Ishikawa (cell line): ENCODE measurements at regions not wholly inside any gene's neighbourhood (a gene's known extent, or its start where the extent isn't known, plus 50 kb on each side); places are given as distances from the start of the nearest gene placed in this dataset.

ENCODE experiments used
- CEBPB ChIP-seq: IDR thresholded peaks from 2 replicates; pipeline ENCODE4 v1.6.1; 2012
- CREB1 ChIP-seq: IDR thresholded peaks from 2 replicates; pipeline ENCODE4 v1.6.1; 2012; ENCODE audit warnings: low read depth
- EGR1 ChIP-seq: IDR thresholded peaks from 2 replicates; pipeline ENCODE4 v1.6.1; 2012
- EP300 ChIP-seq: IDR thresholded peaks from 2 replicates; pipeline ENCODE4 v1.6.1; 2012; ENCODE audit warnings: borderline replicate concordance
- FOXM1 ChIP-seq: IDR thresholded peaks from 2 replicates; pipeline ENCODE4 v1.6.1; 2012; ENCODE audit warnings: low read depth, borderline replicate concordance
- MAX ChIP-seq: IDR thresholded peaks from 2 replicates; pipeline ENCODE4 v1.6.1; 2012
- RAD21 ChIP-seq: IDR thresholded peaks from 2 replicates; pipeline ENCODE4 v1.6.1; 2012; ENCODE audit warnings: low read depth
- REST ChIP-seq: IDR thresholded peaks from 2 replicates; pipeline ENCODE4 v1.6.1; 2012; ENCODE audit warnings: low read depth, mild to moderate bottlenecking
- TAF1 ChIP-seq: IDR thresholded peaks from 2 replicates; pipeline ENCODE4 v1.6.1; 2012; ENCODE audit warnings: low read depth, mild to moderate bottlenecking
- TCF12 ChIP-seq: IDR thresholded peaks from 2 replicates; pipeline ENCODE4 v1.6.1; 2012; ENCODE audit warnings: low read depth
- TEAD4 ChIP-seq: IDR thresholded peaks from 2 replicates; pipeline ENCODE4 v1.6.1; 2012
- USF1 ChIP-seq: IDR thresholded peaks from 2 replicates; pipeline ENCODE4 v1.6.1; 2012
- ZBTB7A ChIP-seq: IDR thresholded peaks from 2 replicates; pipeline ENCODE4 v1.6.1; 2012; ENCODE audit warnings: low read depth

- TF ChIP-seq EGR1 (no peak), EP300 (no peak), CREB1 (no peak), REST (no peak), TAF1 (no peak), FOXM1 (no peak), MAX (no peak), USF1 (no peak), TEAD4 (no peak), CEBPB (no peak), RAD21 (no peak), TCF12 (no peak), ZBTB7A (no peak)
Observed at GRCh38 chr18:37669991-37670534, 104.5 kb upstream of the CELF4 start.
